GM21619 (cell line): ENCODE measurements at regions not wholly inside any gene's neighbourhood (a gene's known extent, or its start where the extent isn't known, plus 50 kb on each side); places are given as distances from the start of the nearest gene placed in this dataset.
"Not testable (repeated sequence)": the region's sequence is repeated elsewhere in the genome, so short reads cannot be mapped to it uniquely, and the experiment has no call there.

Experiments
- ATAC-seq: cut with Tn5 transposase; IDR thresholded peaks from one replicate; pipeline ENCODE4 v1.9.1; 2021; ENCODE audit not compliant: unreplicated experiment

DNA sequence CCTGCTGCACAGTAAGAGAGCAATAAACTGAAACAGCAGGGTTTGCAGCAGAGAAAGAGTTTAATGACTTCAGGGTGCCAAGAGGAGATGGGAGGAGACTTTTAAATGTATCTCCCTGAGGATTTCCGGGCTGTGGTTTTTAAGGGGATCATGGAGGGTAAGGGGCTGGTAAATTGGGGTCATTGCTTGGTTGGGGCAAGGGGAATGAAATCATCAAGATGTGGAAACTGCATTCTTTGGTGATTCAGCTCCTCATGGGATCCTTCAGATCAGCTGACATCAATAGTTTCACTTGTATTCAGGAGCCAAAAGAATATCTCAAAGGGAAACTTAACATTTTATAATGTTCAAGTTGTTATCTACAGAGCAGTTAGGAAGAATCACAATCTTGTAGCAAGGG, 174.3 kb upstream of the ANXA10 start:
- no peak for ATAC-seq

DNA sequence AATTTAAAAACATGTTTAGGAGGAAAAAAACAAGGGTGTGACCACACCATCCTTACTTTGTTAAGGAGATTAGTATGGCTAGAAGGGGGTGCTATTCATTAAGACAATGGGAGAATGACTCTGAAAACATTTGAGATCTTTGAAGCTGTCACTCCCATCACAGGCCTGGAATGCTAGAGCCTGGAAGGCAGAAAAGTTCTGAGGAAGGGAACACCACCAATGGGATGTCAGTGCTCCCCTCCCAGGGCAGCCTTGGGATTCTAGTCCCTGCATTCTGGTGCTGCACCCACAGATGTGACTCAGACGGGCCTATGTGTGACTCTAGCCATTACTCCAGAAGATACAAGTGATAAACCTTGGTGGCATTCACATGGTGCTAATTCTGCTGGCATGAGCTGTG, 162.2 kb upstream of the ANXA10 start:
- ATAC-seq: no peak

DNA sequence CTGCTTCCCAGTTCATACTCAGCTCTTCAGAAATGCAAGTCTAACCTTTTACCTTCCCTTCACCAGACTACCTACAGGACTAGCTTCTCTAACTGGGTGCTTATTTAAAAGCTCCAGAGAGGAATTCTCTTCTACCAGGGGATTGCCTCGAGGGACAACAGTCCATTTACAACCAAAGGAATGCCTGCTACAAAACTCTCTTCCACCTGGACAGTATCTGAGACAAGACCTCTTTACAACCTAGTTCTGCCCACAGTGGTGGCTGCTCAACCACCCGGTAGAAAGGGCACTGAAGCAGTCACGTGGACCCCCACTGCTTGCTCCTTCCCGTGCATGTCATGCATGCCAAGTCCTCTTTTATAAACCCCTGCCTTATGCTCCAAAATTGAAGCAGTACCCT, 158.1 kb upstream of the ANXA10 start:
- ATAC-seq: no peak

DNA sequence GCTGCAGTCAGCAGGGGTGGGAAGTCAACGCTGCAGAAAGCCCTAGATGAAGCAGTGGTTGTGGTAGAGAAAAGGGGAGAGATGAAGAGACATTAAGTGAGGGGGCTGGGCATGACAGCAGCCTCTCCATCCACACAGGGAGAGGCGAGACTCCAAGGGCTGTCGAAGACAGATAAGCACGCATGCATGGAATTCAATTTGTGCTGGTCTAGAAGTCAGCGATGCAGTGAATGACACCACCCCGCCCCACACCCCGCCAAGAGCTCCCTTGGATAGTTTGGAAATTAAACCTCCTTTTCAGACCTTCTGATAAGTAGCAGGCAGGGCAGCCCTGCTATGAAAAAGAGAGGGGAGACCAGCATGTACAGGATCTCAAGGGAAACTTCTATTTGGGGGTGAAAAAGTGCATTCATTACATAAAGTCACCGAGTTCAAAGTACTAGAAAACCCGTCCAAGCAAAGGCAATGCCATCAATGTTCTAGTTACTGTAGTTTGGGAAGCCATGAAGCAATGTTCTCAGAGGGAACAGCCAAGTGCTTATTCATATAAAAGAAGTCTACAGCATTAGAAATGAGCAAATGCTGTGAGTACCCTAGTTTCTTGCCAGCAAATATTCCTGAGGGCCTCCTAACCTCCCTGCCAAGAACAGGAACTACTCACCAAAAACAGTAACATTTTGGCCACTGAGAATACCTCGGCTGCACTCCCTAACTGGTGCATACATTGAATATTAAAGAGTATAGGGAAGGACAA, 152.3 kb upstream of the ANXA10 start:
- ATAC-seq: no peak

DNA sequence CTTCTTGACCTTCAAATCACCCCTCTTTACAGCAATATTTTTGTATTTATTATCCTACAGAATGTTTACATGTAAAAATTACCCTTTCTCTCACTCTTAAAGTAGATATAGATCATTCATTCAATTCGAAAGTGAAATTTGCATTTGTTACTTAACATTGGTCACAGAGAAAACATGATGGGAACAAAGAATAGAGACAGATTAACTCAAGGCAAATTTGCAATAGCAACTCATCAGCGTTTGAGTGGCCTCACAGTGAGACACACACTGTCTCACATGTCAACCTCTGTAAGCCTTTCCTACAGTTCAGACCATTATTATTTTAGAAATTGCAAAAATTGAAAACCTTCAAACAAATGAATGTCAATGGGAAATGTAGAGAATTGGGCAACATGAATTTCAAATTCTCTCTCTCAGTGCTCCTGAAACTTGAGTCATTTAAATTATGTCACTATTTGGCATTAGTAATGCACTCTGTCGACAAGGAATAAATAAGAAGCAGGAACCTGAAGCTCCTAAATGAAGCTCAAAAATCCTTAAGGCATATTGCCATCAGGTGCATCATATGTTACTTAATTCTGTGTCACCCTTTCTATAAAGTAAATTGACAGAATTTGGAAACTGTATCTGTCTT, 148.3 kb upstream of the ANXA10 start:
- ATAC-seq: no peak

DNA sequence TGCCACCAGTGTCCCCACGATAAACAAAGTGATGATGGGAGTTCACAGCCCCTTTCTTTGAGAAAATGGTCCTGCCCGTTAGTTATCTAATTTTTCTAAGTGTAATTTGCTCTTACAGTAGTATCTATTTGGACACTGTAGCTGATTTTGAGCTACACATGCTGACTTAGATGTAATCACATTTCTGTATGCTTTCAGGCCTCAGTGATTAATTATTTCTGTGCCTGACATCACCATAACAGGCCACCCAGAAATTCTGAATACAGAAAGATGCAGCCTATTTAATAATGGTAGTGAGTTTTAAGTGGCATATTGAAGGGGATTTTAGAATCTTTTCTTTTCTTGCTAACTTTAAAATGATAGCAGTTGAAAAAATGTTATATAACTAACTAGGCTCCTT, 147.6 kb upstream of the ANXA10 start:
- no peak for ATAC-seq

DNA sequence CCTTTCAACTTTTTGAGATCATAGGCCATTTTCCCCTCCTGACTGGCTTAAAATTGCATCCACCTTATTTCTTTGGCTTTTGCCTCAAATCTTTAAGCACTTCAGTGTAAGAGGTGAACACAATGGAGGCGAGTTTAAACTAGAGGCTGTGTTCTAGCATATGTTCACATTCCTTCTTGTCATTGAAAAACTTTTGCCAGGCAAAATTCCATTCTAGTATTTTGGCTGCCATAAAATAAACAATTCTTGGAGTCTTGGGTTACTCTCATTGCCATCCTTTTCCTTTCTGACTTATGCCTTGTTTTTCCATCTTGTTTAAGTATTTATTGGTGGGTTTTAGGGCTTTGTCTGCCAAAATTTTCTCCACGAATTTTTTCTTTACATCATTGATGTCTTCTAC, 137.3 kb upstream of the ANXA10 start:
- no peak for ATAC-seq

DNA sequence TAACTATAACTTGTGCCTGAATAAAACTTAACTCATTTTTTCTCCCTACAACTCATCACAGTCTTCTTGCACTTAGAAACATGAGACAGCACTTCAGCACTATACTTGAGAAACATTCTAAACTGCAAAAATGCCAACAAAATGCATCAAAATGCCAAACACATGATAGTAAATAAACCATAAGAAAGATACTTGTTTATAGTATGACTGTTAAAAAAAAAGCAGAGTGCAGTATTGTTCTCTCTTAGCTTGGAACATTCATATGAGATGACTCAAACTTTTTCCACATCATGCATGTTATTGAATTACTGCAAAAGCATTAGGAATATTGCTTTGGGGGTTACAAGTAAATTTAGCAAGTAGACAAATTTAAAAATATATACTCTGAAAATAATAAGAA, 135.7 kb upstream of the ANXA10 start:
- ATAC-seq: no peak

DNA sequence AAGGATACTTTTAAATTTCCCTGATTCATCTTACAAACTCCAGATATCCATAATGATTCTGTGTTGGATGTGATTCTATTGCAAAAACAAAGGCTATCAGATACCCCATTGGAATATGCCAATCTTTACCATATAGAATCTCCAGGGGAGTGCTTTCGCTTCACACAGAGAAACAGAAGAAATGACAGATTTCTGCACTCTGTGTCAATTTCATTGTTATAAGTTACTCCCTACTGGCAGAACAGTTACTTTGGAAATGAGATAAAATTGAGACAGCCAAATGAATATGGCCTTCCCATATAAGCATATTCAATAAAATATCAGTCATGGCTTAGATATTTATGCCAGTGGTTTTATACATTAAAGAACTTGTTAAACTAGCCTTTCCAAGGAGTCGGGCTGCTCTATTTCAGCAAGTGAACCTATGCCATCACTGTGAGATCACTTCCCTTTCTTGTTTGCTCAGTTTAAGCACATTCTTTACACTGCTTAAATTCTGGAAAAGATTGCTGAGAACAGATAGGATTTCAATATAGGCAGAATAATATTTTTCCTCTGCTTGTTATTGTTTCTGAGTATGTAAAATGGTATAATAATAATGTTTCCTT, 127.5 kb upstream of the ANXA10 start:
- no peak for ATAC-seq

DNA sequence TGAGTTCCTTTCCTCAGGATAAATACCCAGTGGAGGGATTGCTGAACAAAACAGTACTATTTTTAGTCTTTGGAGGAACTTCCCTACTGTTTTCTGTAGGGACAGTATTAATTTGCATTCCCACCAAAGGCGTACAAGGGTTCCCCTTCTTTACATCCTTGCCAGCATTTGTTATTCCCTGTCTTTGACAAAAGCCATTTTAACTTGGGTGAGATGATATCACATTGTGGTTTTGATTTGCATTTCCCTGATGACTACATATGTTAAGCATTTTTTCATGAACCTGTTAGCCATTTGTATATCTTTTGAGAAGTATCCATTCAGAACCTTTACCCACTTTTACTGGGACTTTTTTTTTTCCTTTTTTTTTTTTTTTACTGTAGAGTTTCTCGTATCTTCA, 126.2 kb upstream of the ANXA10 start:
- ATAC-seq: no peak

DNA sequence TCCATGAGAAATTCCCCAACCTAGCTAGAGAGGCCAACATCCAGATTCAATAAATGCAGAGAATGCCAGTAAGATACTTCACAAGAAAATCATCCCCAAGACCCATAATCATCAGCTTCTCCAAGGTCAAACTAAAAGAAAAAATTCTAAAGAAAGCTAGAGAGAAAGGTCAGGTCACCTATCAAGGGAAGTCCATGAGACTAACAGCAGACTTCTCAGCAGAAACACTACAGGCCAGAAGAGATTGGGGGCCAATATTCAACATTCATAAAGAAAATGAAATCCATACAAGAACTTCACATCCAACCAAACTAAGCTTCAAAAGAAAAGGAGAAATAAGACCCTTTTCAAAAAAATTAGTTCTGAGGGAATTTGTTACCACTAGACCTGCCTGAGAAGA, 118.8 kb upstream of the ANXA10 start:
- ATAC-seq: no peak

DNA sequence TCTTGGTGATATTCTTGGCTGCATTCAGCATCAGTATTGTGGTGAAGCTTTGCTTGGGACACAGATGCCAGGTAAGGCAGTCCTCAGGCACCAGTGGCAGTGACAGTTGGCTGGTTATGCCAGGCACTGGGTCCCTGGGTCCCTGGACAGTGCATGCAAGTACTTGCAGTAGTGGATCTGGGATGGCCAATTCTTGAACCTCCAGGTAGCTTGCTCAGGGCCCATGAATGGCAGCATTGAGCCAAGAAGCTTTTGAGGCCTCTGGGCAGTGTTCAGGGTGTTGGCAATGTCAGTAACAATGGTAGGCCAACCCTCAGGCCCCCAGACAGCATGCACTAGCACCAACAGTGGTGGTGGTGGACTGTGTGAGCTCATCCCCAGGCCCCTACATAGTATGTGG, 106.8 kb upstream of the ANXA10 start:
- ATAC-seq: no peak

DNA sequence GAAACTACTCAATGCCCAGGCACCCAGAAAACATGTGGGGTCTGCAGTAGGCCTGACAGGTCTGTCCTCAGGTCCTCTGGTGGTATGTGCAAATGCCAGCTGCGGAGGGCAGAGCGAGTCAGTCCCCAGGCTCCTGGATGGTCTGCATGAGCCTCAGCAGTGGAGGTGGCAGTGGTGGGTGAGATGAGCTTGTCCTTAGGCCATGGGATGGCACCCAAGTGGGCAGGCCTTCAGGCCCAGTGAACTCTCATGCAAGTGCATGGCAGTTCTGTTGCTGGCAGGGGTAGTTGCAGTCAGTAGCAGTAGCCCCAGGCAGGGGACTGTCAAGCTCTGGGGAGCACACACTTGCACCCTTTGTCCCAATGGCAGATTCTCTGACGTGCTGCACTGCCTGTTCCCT, 106.3 kb upstream of the ANXA10 start:
- ATAC-seq: no peak

DNA sequence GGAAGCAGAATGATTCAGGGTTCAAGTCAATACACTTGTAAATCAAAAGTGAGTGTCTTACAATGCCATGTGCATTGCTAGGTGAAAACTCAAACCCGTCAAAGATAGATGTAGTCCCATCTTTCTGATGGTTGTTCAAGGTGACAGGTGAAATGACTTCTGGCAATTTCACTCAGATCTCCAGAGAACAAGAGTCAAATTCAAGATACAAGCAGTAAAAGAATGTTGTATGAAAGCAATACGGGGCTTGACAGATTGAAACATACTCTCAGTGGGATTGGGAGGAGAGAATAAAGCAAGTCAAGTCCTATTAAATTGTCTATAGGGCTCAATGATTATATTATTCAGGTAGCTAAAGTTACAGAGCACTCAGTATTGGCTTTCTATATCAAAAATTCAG, 105.1 kb upstream of the ANXA10 start:
- ATAC-seq: no peak

DNA sequence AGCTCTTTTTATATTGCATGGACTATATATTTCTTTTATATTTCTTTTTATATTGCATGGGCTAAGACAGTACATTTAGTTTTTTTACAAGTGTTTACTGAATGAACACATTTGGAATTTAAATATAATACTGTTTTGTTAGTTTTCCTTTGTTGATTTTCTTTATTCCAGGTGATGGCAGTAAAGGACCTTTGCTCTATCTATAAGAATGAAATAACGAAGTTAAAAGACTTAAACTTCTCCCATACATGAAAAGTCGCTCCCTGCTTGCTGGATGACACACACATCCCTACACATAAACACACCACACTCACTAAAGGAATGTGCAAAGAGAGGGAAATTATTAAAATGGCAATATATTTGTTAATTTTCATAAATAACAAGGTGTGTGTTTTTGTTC, 102.5 kb upstream of the ANXA10 start:
- ATAC-seq: no peak

DNA sequence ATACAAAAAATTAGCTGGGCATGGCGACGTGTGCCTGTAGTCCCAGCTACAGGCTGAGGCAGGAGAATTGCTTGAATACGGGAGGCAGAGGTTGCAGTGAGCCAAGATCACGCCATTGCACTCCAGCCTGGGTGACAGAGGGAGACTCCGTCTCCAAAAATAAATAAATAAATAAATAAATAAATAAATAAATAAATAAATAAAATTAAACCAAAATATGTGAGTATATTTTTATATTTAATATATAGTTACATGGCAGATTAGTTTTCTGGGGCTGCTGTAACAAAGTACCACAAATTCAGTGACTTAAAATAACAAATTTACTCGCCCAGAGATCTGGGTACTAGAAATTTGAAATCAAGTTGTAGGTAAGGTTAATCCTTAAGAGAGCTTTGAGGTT, 84.2 kb upstream of the ANXA10 start:
- not testable (repeated sequence) for ATAC-seq

DNA sequence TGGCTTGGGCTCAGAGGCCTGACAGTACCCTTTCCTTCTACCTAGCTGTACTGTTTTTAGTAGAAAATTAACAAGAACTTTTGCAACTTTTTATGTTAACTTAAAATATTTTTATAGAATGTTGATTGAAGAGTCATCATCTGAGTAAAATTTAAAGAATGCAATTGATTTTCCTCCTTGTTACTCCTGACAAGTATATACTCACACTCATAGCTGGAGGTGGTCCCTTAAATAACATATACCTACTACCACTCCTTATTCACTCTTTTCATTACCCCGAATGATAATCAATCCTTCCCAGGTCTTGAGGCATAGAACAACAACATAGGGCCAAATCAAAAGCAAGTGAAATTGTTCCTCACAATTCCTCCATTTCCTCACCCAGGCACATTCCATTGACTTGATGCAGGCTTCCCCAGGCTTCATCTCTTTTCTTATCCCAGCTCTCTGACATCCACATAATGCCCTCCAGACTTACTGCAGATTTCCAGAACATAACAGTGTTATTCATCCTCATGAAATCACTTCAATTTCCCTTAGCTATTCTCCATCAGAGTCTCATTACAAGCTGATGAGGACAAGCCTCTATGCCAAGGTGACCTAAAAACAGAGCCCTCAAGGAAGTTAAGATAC, 73.2 kb upstream of the ANXA10 start:
- no peak for ATAC-seq

DNA sequence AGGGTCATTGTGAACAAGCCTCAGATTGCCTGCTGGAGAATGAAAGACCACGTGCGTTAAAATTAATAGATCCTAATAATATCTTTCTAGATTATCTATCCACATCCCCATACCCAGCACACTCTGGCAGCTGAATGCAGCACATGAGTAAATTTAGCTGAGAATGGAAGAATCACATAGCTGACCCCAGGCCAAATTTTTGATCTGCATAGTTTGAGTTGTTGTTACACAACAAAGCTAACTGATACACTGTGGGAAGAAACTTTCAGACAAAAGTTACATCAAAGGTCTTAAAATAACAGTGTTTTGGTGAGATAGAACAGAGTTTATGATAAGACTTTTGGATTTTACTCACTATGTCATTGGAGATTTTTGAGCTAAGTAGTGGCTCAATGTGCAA, 72.4 kb upstream of the ANXA10 start:
- ATAC-seq: no peak

DNA sequence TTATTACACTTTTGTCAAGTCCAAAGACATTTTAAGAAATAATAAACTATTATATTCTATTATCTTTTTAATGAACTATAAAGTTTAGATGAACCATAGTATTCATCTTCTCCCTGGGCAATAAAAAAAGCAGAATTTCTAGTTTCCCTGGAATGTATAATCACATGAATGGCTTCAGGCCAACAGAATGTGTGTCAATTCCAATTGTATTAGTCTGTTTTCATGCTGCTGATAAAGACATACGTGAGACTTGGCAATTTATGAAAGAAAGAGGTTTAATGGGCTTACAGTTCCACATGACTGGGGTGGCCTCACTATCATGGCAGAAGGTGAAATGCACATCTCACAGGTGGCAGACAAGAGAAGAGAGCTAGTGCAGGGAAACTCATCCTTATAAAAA, 70.7 kb upstream of the ANXA10 start:
- ATAC-seq: no peak

DNA sequence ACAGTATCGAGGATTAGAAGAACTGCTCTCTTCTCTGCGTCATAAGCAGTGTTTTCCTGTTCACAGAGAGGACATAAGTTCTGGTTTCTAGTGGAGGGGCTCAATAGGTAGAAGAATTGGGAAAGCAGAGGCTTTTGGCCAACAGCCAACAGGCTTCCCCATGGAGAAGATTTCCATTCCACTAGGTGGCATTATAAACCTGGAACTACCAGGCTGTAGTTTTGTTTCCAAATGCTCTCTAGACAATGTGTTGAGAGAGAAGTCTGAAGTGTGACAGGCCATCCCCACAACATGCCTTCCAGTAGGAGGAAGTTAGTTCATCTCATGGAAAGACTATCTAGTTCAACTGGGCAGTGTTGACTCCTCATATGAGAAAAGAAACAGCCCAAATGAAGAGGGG, 63.8 kb upstream of the ANXA10 start:
- ATAC-seq: no peak

DNA sequence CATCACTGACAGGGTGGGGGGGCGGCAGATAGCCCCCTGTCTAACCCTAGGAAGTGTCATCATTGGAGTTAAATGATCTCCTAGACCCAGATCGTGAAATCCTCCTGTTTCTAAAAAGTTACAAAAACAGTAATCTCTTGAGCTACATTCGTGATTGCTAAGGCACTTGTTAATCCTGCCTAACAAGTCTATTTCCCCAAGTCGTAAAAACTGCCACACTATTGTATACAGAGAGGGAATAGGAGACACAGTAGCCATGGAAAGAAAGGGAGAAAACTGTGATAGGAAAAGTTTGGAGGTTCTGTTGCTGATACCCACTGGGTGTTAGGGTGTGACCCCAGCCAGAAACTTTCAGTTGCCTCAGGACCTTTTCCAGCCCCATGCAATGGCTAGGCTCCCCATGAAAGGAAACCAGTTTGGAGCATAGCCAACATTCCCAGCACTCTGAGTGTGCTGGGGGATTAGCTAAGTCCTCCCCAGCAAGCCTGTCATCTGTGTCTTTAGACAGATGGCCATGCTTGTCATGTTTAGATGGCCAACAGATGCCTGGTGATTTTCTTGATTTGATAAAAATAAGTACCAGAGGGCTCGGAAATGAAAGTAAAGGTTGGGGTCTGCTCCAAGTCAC, 63.3 kb upstream of the ANXA10 start:
- ATAC-seq: no peak

DNA sequence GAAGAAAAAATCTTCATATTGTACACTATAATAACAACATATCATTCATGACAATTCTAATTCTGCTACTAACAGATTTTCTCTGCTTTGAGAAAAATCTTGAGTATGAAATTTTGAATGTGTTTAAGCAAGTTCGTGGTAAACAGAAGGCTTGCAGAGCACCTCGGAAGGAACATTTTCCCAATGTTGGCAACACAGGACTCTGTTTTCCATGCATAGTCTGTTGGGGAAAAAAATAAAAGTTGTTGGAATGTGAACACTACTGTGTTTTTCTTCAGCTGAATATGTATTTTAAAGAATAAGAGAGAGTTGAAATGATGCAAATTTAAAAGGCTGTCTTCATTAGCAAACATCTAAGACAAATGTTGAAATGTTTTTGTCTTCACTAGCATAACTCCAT, 54.7 kb upstream of the ANXA10 start:
- ATAC-seq: no peak
